H1 (cell line): ENCODE measurements at regions not wholly inside any gene's neighbourhood (a gene's known extent, or its start where the extent isn't known, plus 50 kb on each side); places are given as distances from the start of the nearest gene placed in this dataset.

Source experiments
- CTCF ChIA-PET: fragments of 300-600 bp; sonication (Branson Sonifier 250); formaldehyde crosslinking; loops from one replicate; lab custom pipeline; 2021; ENCODE audit not compliant: partially characterized antibody; lab: Charles Lee
- POLR2A ChIA-PET: fragments of 300-600 bp; sonication (Branson Sonifier 250); formaldehyde crosslinking; loops from one replicate; lab custom pipeline; 2021; ENCODE audit warnings: inconsistent platforms; ENCODE audit not compliant: partially characterized antibody; lab: Charles Lee
- DNase-seq, 2 experiments: peaks; one replicate each; pipeline versions ENCODE4 v3.0.0 to v3.0.0-alpha.2; 2010 to 2022; ENCODE audit warnings: low spot score in 2 of 2, low read depth in 1 of 2, mixed read lengths in 1 of 2
- FAIRE-seq: peaks from 2 replicates; lab custom pipeline; 2011; peaks lifted over from hg19 to GRCh38; lab: Jason Lieb, UNC
- H2AFZ ChIP-seq: 2 replicates; pipeline ENCODE4 v1.8.1; 2012; ENCODE audit warnings: low read length, inconsistent platforms
- H2AK5ac ChIP-seq: 2 replicates; pipeline ENCODE4 v1.6.1; 2013; ENCODE audit warnings: low read depth, low read length
- H2BK120ac ChIP-seq: replicated peaks from 2 replicates; pipeline ENCODE3; 2013; ENCODE audit warnings: low read depth, low read length, inconsistent platforms
- H2BK12ac ChIP-seq: 2 replicates; pipeline ENCODE4 v1.6.1; 2013; ENCODE audit warnings: low read depth, low read length
- H2BK15ac ChIP-seq: 2 replicates; pipeline ENCODE4 v1.6.1; 2013; ENCODE audit warnings: low read length
- H2BK20ac ChIP-seq: 2 replicates; pipeline ENCODE4 v1.6.1; 2013; ENCODE audit warnings: low read length
- H2BK5ac ChIP-seq: 2 replicates; pipeline ENCODE4 v1.6.1; 2013; ENCODE audit warnings: low read depth, low read length
- H3K14ac ChIP-seq: 2 replicates; pipeline ENCODE4 v1.6.1; 2013; ENCODE audit warnings: inconsistent platforms; ENCODE audit not compliant: insufficient read length
- H3K18ac ChIP-seq: 2 replicates; pipeline ENCODE4 v1.6.1; 2013; ENCODE audit warnings: low read length; ENCODE audit errors: extremely low read depth
- H3K23ac ChIP-seq: 2 replicates; pipeline ENCODE4 v1.6.1; 2013; ENCODE audit warnings: inconsistent platforms; ENCODE audit not compliant: insufficient read length
- H3K23me2 ChIP-seq: 2 replicates; pipeline ENCODE4 v1.6.1; 2013; ENCODE audit warnings: low read depth, low read length
- H3K27ac ChIP-seq: 2 replicates; pipeline ENCODE4 v1.6.1; 2011; ENCODE audit warnings: low read depth, low read length, inconsistent platforms
- H3K27me3 ChIP-seq, 4 experiments: replicated peaks in 1 of 4; 1 replicate in 1 of 4; 2 replicates in 3 of 4; pipeline versions ENCODE4 v1.6.1 to v1.8.1; 2011 to 2013; ENCODE audit warnings: low read length in 3 of 4, mild to moderate bottlenecking in 3 of 4, inconsistent platforms in 2 of 4, mixed read lengths in 2 of 4, moderate library complexity in 1 of 4; ENCODE audit not compliant: control insufficient read depth in 3 of 4, insufficient read depth in 3 of 4; ENCODE audit errors: extremely low read depth in 1 of 4
- H3K36me3 ChIP-seq, 4 experiments: 2 replicates each; pipeline versions ENCODE4 v1.6.1 to v1.8.1; 2011 to 2013; ENCODE audit warnings: mild to moderate bottlenecking in 4 of 4, low read length in 3 of 4, moderate library complexity in 2 of 4, control low read depth in 1 of 4, inconsistent platforms in 1 of 4; ENCODE audit not compliant: insufficient read depth in 4 of 4, control insufficient read depth in 2 of 4
- H3K4ac ChIP-seq: replicated peaks from 2 replicates; pipeline ENCODE3; 2013; ENCODE audit warnings: low read length, low read depth, mixed read lengths, inconsistent platforms; ENCODE audit not compliant: insufficient read length
- H3K4me1 ChIP-seq, 4 experiments: replicated peaks in 1 of 4; 1 replicate in 1 of 4; 2 replicates in 3 of 4; pipeline versions ENCODE4 v1.6.1 to v1.8.1; 2011 to 2013; ENCODE audit warnings: low read length in 3 of 4, inconsistent platforms in 2 of 4, mixed read lengths in 1 of 4; ENCODE audit not compliant: insufficient read depth in 4 of 4, control insufficient read depth in 3 of 4
- H3K4me2 ChIP-seq, 2 experiments: 2 replicates each; pipeline versions ENCODE4 v1.6.1 to v1.8.1; 2011 to 2013; ENCODE audit warnings: low read depth in 2 of 2, low read length in 2 of 2, control low read depth in 1 of 2, inconsistent platforms in 1 of 2, mild to moderate bottlenecking in 1 of 2; ENCODE audit not compliant: insufficient read depth in 1 of 2
- H3K4me3 ChIP-seq, 4 experiments: fragments of 200-600, 300-600 bp in 1 of 4; sonication (generic), shearing (Covaris generic), sonication (Bioruptor Twin) in 1 of 4; 2 replicates each; pipeline versions ENCODE4 v1.5.1 to v1.8.1; 2011 to 2016; ENCODE audit warnings: low read length in 4 of 4, low read depth in 3 of 4, control low read depth in 2 of 4, inconsistent platforms in 2 of 4, mild to moderate bottlenecking in 2 of 4, mixed read lengths in 1 of 4, moderate library complexity in 1 of 4; ENCODE audit not compliant: insufficient read depth in 2 of 4; ENCODE audit errors: extremely low read depth in 1 of 4
- H3K56ac ChIP-seq: replicated peaks from 2 replicates; pipeline ENCODE3; 2013; ENCODE audit warnings: low read depth, mild to moderate bottlenecking, mixed read lengths, low read length, inconsistent platforms; ENCODE audit not compliant: insufficient read length
- H3K79me1 ChIP-seq: 2 replicates; pipeline ENCODE4 v1.6.1; 2013; ENCODE audit warnings: low read depth, low read length, control low read depth
- H3K79me2 ChIP-seq, 2 experiments: 2 replicates each; pipeline versions ENCODE4 v1.6.1 to v1.8.1; 2012 to 2013; ENCODE audit warnings: low read length in 2 of 2, mild to moderate bottlenecking in 2 of 2, inconsistent platforms in 1 of 2; ENCODE audit not compliant: insufficient read depth in 2 of 2, control insufficient read depth in 1 of 2
- H3K9ac ChIP-seq, 4 experiments: replicated peaks in 1 of 4; 1 replicate in 1 of 4; 2 replicates in 3 of 4; pipeline versions ENCODE4 v1.6.1 to v1.8.1; 2011 to 2013; ENCODE audit warnings: low read depth in 3 of 4, low read length in 3 of 4, control low read depth in 2 of 4, mild to moderate bottlenecking in 2 of 4, moderate library complexity in 2 of 4, inconsistent platforms in 1 of 4; ENCODE audit errors: extremely low read depth in 1 of 4
- H3K9me3 ChIP-seq, 2 experiments: 2 replicates each; pipeline versions ENCODE4 v1.6.1 to v1.8.1; 2012 to 2013; ENCODE audit warnings: mild to moderate bottlenecking in 2 of 2, moderate library complexity in 2 of 2, control low read depth in 1 of 2, inconsistent platforms in 1 of 2, low read depth in 1 of 2, low read length in 1 of 2, mixed read lengths in 1 of 2; ENCODE audit not compliant: insufficient read depth in 2 of 2
- H4K20me1 ChIP-seq, 2 experiments: replicated peaks in 1 of 2; 2 replicates each; pipeline versions ENCODE3 to v1.8.1; 2011 to 2013; ENCODE audit warnings: inconsistent platforms in 2 of 2, low read length in 2 of 2, mild to moderate bottlenecking in 1 of 2; ENCODE audit not compliant: insufficient read depth in 2 of 2, control insufficient read depth in 1 of 2
- H4K5ac ChIP-seq: 2 replicates; pipeline ENCODE4 v1.6.1; 2013; ENCODE audit warnings: low read length, low read depth, mixed read lengths, inconsistent platforms; ENCODE audit not compliant: insufficient read length
- H4K8ac ChIP-seq: 2 replicates; pipeline ENCODE4 v1.8.0; 2013; ENCODE audit warnings: mild to moderate bottlenecking, moderate library complexity, low read length, inconsistent platforms; ENCODE audit not compliant: insufficient read depth; ENCODE audit errors: extremely low read depth
- H4K91ac ChIP-seq: replicated peaks from 2 replicates; pipeline ENCODE3; 2013; ENCODE audit warnings: low read length, mixed read lengths, inconsistent platforms; ENCODE audit not compliant: insufficient read length
- CBX8 ChIP-seq: fragments of 300-800, 300-1000 bp; sonication (generic); IDR thresholded peaks from 2 replicates; pipeline ENCODE4 v1.7.1; 2016; ENCODE audit warnings: low read depth, low read length, borderline replicate concordance
- RNF2 ChIP-seq: fragments of 200-900, 300-1000 bp; sonication (generic); IDR thresholded peaks from 2 replicates; pipeline ENCODE4 v1.7.1; 2016; ENCODE audit warnings: borderline replicate concordance, low read depth, mild to moderate bottlenecking, antibody characterized with exemption, low read length; ENCODE audit not compliant: poor library complexity, severe bottlenecking; ENCODE audit errors: missing control alignments
- WGBS, 2 experiments: shearing (Covaris generic) in 1 of 2; methylation state at CpG; one replicate each; pipeline versions ENCODE4 v1.1.6 to v1.1.7; 2013 to 2015; ENCODE audit warnings: low lambda C conversion rate in 2 of 2, mixed read lengths in 2 of 2, inconsistent platforms in 1 of 2, low coverage in 1 of 2, missing lambda C conversion rate in 1 of 2; ENCODE audit not compliant: insufficient replicate concordance in 2 of 2, insufficient coverage in 1 of 2, insufficient read length in 1 of 2; ENCODE audit errors: extremely low coverage in 1 of 2, missing lambda C conversion rate in 1 of 2; 5-methylcytosine and 5-hydroxymethylcytosine counted together

DNA sequence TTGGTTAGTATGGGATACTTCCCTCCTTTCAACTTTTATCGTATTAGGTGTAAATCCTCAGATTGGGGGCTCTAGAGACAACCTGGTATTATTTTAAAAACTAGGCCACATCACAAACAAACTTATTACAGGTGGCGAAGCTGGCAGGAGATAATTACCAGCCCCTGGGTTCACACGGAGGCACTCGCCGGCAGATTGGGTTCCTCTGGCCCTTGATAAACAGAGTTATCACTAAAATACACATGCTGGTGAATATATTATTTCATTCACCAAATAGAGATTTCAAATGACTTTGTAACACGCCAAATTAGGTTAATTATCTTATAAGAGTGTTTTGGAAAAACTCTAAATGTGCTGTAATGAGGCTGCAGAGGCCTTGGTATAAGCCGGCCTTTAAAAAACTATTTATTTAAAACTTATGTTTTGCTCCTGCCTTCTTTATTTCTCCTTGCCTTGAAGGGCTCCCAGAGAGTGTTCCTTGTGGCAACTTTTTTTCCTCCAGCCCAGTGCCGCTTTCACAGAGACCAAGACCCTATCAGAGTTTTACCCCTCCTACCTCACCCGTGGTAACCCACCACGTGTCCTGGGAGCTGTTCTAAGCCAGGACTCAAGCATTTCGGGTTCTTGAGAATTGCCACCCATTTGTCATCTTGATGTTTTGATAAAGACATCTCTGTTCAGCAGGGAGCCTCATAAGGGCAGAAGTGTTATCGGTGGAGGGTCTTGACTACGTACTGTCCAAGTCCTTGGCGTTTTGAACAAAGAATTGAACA lies 468.6 kb upstream of the CFAP20DC start:
- H4K5ac ChIP-seq, result no peak overlapping the region
- no peaks in the 10 kb centered on the region; the same call in 1 of the 2 replicates for H3K79me1 ChIP-seq
- WGBS, 2 experiments, result 91% methylated on average over 14 of the region's 14 CpGs; no CpG with 5 or more reads in 1 of the 2 experiments
- H4K20me1 ChIP-seq, result no peaks in the 10 kb centered on the region
- ChIA-PET POLR2A (interaction anchor here (1.0 kb wide), 1 partner anchor 196 kb away, joined by 3 read pairs; no protein-coding TSS in a partner anchor), CTCF (interaction anchor here (0.6 to 1.2 kb wide), 3 partner anchors 77 to 1592 kb away, joined by 3 to 5 read pairs (median 3); no protein-coding TSS in a partner anchor)
- H3K18ac ChIP-seq, result no peak overlapping the region
- H3K27me3 ChIP-seq, result no peaks in the 10 kb centered on the region
- H4K8ac ChIP-seq, result no peak overlapping the region
- H2BK15ac ChIP-seq, result no peak overlapping the region
- H2BK120ac ChIP-seq, result no peak overlapping the region
- H3K4me3 ChIP-seq, result no peak overlapping the region
- no peaks in the 10 kb centered on the region for H3K9me3 ChIP-seq
- no peaks in the 10 kb centered on the region for H3K23me2 ChIP-seq
- peak overlapping the region; percentile 71 for H3K4ac ChIP-seq
- H3K14ac ChIP-seq, result no peak overlapping the region
- H3K4me2 ChIP-seq, result no peak overlapping the region
- FAIRE-seq (no peak), DNase-seq (no peak)
- H2AK5ac ChIP-seq, result no peak overlapping the region
- no peaks in the 10 kb centered on the region for H3K36me3 ChIP-seq
- no peak overlapping the region for H3K9ac ChIP-seq
- no peak overlapping the region for H3K27ac ChIP-seq
- no peak overlapping the region for H2BK12ac ChIP-seq
- no peak overlapping the region for H3K56ac ChIP-seq
- no peaks in the 10 kb centered on the region for H3K79me2 ChIP-seq
- no peak overlapping the region for H4K91ac ChIP-seq
- H3K4me1 ChIP-seq, result 0 out of 7 replicates have a peak, but pooled peaks cover 0 to 2% (median 0%) of the 10 kb centered on the region in 4 experiments
- no peak overlapping the region for H2BK5ac ChIP-seq
- no peak overlapping the region for H3K23ac ChIP-seq
- no peak overlapping the region for H2AFZ ChIP-seq
- no peak overlapping the region for H2BK20ac ChIP-seq
- no peak for TF ChIP-seq CBX8
- no peak for TF ChIP-seq RNF2
